ENCODE measurements at regions not wholly inside any gene's neighbourhood (a gene's known extent, or its start where the extent isn't known, plus 50 kb on each side); places are given as distances from the start of the nearest gene placed in this dataset.
"Not testable (repeated sequence)": the region's sequence is repeated elsewhere in the genome, so short reads cannot be mapped to it uniquely, and the experiment has no call there.

DNA sequence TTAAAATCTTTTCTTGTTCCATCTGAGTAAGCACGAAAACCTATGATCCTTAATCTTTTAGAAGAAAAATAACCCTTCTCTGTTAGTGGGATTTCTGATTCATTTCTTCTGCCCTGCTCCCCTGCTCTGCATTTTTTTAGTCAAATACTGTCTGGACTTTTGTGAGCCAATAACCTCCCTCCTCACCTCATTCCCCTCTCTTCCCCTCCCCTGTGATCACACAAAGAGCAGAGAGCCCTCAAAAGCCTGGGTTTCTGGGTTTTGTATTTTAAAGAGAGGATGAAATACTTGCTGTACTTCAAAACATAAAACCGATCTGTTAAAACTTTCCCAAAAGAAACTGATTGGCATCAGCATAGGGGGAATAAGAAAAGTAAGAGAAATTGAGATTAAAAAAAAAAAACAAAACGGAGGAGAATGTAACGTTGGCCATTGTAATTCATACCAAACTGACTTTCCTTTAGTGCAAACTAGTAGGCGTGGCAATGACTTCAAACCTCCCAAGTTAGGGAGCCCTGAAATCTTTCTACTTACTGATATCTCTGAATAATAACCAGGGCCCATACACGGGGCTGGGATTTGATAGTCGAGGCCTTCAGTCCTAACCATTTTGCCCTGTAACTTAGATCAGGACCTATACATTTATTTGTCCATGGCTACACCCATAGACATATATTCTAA, 232.9 kb downstream of the TM9SF2 start:
- no peak for DNase-seq

DNA sequence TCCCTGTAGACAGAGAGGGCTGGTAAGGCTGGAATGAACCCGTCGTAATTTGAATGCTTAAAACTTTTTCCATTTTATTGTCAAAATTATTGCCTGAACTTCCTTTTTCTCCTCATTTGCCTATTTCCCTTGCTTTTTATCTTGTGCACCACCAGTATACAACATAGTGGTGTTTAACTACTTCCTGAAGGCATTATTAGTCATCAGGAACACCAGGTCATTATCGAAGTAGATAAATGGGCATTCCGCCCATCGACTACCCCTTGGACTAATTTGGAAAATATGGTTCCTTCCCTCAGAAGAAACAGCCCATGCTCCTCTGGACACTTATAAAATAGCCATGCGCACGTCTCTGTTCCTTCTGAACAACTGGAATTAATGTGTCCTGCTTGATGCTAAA, 232.1 kb downstream of the TM9SF2 start:
- no peak for DNase-seq

DNA sequence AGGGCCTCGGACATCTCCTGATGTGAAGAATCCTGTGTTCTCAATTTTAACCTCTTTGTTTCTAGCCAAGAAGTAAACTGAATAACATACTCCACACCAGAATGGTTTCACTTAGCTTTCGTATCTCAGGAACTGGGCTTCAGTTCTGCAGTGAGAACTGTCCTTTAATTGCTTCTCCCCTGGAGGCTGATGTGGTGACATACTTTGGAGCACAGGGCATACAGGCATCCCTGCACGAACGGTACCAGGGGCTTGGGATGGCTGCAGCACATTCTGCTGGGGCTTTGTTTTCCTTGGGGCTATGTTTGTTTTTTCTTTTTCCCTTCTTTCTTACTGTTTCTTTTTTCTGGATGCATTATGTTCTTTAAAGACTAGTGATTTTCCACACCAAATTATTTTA, 230.5 kb downstream of the TM9SF2 start:
- DNase-seq = no peak

DNA sequence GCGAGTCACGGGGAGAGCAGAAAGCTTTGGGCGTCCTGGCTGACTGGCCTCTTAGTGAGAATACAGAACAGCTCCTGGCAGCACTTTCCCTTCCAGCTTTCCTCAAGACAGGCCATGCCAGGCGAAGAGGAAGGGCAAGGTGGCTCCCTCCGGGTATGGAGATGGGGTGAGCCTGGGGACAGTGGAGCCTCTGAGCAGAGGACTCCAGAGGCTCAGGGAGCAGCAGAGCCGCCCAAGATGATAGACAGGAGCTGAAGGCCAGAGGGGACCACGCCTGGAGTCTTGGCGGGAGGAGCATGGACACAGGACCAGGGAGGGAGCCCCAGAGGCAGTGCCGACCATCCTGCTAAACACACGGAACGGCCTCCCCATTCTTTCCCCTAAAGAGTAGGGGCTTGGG, 229.1 kb downstream of the TM9SF2 start:
- DNase-seq = no peak

DNA sequence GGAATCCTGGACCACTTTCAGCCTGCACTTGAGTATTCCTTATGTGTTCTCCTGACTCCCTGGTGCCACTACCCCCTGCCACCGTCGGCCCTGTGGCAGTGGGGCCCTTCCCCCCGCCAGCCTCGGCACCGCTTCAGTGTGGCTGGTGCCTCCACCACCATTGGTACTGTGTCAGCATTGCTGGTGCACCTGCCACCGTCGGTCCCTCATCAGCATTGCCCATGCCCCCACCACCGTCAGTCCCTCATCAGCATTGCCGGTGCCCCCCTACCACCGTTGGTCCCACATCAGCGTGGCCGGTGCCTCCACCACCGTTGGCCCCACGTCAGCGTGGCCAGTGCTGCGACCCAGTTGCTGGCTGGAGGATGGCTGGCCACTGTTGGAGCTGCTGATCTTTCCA, 228.5 kb downstream of the TM9SF2 start:
- DNase-seq = no peak

DNA sequence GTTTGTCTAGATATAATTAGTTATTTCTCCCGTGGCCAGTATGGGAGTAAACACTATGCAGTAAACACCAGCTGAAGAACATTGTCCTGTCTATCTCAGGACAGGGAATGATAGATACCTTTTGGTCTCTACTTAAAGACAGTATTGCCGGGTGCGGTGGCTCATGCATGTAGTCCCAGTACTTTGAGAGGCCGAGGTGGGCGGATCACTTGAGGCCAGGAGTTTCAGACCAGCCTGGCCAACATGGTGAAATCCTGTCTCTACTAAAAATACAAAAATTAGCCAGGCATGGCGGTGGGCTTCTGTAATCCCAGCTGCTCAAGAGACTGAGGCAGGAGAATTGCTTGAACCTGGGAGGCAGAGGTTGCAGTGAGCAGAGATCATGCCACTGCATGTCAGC, 226.4 kb downstream of the TM9SF2 start:
- DNase-seq = not testable (repeated sequence)

DNA sequence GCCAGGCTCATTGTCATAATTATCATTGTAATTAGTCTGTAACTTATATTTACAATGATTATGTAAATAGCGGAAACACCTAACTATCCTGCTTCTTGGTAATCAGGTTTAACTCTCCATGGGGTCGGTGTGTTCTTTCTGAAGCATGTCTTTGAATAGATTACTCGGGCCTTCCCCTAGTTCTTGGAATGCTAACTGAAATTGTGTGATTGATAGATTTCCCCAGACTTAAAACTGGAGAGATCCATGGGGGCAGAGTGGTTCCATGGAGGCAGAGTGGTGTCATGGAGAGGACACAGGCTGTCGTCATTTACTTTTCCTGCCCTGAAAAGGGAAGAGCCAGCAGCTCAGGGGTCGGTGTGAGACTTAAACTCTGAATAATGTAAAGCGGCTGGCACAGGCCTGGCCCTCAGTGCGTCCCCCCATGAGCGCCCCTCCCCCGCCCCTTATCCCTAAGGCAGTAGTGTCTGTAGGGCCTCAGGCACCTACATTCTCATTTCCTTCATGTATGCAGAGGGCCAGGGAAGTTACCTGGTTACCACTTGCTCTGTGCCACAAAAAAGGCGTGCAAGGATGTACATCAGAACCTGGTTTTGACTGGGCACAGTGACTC, 225.1 kb downstream of the TM9SF2 start:
- DNase-seq = no peak

DNA sequence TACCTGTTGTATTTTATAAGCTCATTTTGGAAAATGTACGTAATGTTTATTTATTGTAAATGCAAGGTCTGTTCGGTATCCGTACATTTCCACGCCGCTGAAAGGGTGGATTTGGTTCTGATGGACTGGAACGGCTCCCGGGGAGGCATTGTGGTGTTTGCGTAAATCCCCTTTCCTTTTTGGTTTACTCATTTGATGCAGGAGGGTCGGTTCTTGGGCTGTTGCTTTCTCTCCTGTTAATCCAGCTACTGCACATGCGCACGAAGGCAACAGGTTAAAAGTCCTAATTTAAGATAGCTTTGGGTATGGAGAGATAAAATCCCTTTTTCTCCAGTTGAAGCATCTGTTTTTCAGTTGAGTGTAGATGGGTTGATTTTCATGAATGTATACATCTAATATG, 224.4 kb downstream of the TM9SF2 start:
- no peak for DNase-seq

DNA sequence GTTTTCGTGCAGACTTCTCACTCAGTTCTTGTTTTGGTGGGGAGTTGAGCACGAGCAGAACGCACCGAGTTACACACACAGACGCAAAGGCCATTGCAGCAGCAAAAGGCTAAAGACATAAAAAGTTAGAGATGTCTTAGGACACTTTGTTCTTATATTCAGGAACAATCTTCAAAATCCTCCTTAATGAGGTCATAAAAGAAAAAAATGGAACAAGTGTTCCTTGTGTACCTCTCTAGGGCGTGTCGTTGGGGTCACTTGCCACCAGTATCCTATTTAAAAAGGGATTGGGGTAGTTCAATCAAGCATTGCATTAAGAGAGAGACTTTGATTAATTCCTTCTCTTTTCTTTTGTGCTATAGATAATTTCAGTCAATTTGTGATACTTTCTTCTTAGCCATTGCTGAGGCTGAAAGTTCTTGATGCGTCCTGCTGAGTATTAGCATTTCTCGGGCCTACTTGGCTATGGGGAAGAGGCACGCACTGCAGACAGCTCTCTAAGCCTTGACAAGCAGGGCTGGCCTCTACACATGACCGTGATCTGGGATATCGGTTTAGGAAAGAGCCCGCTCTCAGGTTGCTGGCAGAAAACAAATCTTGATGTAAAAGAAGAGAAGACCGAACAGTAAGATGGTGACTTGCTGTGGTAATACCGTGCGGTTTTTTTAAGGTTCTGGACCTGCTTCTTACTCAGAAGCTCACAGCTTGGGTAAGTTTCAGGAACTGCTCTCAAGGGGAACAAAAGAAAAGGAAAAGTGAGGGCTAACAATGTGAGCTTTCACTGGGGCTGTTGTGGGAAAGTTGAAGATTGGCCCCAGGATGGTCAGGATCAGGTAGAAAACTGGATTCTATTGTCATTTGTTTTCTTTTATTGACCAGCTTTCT, 223.6 kb downstream of the TM9SF2 start:
- no peak for DNase-seq

DNA sequence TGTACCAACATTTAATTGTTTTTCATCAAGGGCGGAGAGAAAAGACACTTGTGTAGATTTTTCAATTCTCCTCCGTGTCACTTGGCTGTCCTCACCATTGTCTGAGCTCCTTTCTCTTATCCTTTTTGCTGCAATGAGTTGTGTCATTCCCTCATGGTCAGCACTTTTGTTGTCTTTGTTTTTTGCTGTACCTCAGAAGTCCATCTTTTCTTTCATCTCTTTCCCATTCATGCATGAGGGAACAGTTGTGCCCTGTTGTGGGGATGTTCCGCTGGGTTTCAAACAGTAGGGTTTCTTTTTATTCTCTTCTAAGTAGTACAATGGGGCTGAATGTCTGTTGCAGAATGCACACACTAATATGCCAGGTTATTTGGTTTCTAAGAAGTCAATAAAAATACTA, 222.6 kb downstream of the TM9SF2 start:
- no peak for DNase-seq

DNA sequence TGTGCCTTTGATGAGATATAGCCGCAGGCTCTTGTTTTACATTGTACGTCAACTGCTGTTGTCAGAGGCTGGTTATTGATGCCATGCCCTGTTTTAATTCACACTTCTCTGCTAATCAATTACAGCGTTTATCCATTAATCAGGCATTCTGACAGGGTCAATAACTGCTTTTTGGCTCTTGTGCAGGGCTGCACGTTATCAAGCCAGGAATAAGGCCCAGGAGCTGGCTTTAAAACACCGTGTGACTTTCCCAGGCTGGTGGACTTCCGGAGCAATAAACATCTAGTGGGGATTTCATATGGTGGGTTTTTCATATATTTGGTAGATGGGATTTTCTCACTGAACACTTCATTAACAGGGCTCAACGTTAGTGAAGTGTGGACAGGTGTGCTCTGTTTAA, 221.7 kb downstream of the TM9SF2 start:
- no peak for DNase-seq

DNA sequence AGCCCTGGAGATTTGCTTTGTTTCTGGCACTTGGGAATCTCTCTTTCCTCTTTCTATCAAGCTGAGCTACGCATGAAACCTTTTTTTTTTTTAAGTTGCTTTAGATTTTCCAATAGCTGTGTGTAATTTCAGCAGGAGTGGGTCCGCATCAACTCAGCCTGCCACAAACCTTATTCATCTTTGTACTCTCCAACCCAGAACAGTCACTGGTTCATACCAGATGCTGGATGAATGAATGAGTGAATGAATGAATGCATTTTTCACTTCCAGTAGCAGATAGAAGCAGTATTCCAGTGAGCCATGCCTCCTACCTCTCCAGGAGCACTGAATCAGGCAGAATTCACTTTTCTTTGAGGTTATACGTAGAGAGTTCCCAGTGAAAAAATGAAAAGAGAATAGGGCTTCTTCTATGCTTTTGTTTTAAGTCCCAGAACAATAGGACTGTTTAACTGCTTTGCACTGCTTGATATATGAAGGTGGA, 221.1 kb downstream of the TM9SF2 start:
- no peak for DNase-seq

DNA sequence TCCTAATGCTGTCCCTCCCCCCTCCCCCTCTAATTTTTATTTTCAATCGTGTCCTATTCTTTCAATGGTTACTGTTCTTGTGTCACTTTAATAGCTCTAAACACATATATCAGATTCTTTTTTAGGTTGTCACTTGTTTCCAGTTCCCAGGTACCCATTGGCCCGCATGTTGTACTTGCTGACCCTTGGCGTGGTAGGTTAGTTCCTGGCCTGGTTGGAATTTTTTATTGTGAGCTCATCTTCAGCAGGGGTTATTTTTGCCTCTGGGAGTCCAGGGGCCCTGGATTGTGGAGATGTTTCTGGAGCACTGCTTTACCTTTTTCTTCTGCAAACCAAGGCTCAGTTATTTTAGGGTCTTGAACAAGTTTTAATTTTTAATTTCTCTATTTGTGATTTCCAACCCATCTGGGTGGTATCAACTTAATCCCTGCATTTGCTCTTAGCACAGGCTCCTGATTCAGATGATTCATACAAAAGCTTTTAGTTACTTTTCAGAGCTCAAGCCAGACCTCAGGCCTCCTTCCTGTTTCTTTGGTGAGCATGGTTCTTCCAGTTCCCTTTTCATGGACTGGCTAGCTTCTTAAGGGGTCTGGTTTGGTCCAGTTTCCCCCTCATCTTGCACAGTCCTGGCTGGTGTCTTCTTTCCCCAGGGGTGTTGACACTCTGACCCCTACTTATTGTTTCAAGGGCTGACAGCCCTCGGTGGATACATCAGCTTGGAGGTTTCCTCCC, 220.5 kb downstream of the TM9SF2 start:
- DNase-seq = no peak

DNA sequence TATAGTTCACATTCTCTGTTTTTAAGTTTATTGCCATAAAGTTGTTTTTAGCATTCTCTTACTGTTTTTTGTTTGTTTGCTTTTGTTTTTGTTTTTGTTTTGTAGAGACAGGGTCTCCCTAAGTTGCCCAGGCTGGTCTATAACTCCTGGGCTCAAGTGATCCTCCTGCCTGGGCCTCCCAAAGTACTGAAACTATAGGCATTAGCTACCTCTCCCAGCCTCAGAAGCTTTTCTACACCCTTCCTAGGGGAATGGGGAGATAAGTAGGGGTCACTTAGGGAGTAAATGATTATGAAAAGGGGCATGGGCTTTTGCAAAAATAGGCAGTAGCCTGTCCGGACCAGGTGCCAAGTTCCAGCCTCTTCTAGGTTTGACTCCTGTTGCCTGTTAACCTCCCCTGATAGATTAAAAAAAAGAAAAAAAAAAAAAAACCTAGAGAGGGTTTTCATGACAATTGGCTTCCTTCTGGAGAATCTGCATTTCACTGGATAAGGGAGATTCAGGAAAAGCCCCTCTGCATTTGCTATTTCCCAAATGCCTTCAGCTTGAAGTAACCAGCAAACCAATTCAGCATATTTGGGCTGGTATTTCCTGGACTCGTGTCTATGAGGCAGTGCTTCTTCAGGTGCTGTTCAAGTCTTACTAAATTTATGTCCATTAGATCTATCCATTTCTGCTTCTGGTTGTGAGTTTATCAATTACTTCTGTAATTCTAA, 216.8 kb downstream of the TM9SF2 start:
- no peak for DNase-seq

DNA sequence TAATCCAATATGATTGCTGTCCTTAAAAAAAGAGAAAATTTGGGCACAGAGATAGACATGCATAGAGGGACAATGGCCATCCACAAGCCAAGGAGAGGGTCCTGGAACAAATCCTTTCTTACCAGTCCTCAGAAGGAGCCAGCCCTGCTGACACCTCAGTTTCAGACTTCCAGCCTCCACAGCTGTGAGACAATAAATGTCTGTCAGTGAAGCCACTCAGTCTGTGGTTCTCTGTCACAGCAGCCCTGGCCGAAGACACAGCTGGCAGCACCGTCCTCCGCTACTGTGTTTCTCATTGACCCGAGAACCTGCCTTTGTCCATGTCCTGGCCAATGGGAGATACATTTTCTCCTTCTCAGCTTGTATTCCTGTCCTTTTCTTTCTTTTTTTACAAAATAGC, 207.9 kb downstream of the TM9SF2 start:
- no peak for DNase-seq

DNA sequence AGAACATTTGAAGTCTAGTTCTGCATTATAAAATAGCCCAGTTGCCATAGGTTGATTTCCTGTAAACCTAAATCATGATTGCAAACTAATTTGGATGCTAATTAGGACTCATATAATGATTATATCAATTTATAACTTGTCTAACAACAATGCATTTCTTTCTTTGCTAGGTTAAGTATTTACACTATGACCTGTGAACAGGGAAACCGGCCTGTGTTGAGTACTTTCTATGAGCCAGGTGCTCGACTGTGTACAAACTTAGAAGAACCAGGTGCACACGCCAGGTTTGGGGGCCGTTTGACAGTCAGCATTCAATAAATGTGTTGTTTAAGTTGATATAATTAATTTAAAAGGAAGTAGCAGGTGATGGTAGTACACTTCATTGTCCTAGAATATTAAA, 203.1 kb downstream of the TM9SF2 start:
- no peak for DNase-seq

DNA sequence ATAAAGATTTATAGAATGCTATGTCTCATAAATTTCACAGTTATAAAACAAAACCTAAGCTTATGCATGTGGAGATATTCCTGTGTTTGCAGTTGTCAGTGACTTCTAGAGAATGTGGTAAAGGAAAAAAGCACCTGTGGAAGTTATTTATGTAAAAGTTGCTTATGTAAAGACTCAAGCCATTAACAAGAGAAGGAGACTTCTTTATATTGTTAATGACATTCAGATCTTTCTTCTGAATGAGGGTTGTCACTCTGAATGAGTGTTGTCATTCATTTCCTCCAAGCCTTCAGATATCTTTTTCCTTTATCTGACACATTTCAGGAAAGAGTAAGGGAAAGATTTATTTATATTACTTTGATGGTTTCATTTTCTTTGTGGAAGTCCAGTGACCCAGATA, 202.6 kb downstream of the TM9SF2 start:
- no peak for DNase-seq

DNA sequence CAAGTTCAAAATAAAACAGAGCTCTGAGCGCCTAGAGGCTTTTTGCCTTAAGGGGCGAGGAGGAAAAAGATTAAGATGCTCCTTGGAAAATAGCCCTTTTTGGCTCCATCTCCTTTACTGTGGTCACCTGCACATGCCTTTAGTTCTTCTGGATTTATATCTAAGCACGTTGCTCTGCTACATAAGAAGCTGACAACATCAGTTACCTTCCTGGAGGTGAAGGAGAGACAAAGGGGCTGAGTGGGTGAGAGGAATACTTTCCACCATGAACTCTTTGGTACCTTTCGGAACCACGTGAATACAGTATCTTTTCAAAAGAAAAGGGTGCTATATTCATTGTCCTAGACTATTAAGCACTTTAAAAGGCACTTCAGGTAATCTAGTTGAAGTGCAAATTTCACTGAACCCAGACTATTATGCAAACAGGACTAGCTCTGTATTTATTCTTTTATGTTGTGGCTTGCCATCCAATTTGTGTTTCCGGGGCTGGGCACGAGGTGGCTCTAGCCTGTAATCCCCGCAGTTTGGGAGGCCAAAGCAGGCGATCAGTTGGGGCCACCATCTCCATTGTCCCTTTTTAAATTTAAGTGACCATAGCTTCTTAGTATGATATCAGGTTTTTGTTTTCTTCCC, 201.5 kb downstream of the TM9SF2 start:
- DNase-seq = no peak

DNA sequence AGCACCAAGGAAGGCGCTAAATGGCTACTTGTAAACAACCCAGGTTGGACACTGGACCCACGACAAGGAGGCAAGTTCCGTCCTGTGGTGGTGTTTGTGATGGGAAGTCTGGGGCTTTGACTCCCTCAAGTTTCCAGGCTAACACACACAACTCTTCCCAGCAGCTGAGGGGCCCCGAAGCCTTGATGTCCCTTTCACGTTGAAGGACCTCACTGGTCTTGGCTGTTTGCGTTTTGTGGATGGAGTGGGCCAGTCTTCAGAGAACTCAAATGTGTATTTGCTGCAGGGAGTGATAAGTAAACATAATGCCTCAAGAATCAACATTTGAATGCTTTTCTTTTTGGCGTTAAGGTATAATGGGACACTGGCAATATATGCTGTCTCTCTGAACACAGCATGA, 199.2 kb downstream of the TM9SF2 start:
- DNase-seq = no peak

DNA sequence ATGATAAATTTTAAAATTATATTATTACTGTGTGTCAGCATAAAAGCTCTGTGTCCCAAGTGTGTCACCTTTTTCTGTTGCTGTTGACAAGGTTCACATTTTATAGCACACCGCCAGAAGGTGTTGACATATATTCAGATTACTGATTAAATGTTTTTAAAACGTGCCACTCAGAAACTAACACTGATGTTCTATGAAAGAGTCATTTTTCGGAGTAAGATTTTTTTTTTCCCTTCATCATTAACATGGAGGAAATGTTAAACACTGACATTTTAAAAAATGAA, 197.5 kb downstream of the TM9SF2 start:
- no peak for DNase-seq

DNA sequence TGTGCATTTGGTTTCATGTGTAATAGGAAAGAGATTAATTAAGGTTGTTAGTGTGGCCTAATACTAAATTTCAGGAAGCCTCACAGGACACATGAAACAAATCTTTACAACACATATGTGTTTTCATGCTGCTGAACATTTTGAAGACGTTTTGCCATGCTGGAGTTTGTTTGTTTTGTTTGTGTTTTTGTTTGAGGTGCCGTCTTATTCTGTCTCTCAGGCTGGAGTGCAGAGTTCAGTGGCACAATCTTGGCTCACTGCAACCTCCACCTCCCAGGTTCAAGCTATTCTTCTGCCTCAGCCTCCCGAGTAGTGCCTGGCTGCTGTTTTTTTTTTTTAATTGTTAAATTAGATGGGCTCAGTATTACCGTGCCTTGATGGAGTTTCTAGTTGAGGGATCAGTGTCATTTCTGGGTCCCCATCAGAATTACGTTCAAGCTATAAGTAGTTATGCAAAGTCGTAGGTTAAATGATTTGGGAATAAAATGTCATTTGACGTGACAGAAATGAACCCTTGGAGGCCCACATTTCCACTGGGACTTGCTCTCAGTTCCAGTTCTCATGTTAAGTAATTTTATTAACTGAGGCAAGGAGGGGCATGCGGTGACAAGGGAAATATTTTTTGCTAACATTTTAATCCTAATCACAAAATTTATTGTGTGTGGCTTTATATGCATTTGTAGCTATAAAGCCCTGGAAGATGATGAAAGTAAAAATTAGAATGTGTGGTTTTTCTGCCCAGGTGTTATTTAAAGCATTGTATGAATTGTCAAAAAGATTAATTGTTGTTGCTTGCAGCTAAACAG, 196.9 kb downstream of the TM9SF2 start:
- DNase-seq = no peak

All from fibroblast of skin of scalp (primary cell).